ENCODE measurements at regions not wholly inside any gene's neighbourhood (a gene's known extent, or its start where the extent isn't known, plus 50 kb on each side); places are given as distances from the start of the nearest gene placed in this dataset.

DNA sequence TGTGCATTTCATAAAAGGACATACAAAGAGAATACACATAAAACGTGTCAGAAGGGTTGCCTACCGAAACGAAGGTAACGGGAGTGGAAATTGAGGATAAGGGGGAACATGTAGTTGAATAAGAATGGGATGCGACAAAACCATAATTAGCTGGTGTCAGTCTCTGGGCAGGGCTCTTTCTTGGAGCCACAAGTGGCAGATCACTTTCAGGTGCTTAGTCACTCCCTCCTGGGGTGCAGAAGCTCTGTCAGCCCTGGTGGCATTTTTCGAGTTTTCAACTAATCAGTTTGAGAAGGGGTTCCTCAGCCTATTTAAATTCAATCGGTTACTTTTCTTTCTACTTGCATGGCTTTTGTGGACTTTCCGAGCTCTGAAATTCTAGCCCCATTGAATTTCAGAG, 133.9 kb upstream of the IGSF21 start:
- TF ChIP-seq MYC (IDR thresholded peaks at IDR 0.05; ENCODE audit: low read depth, low read length), result no peak
- TF ChIP-seq, protein P1, sequence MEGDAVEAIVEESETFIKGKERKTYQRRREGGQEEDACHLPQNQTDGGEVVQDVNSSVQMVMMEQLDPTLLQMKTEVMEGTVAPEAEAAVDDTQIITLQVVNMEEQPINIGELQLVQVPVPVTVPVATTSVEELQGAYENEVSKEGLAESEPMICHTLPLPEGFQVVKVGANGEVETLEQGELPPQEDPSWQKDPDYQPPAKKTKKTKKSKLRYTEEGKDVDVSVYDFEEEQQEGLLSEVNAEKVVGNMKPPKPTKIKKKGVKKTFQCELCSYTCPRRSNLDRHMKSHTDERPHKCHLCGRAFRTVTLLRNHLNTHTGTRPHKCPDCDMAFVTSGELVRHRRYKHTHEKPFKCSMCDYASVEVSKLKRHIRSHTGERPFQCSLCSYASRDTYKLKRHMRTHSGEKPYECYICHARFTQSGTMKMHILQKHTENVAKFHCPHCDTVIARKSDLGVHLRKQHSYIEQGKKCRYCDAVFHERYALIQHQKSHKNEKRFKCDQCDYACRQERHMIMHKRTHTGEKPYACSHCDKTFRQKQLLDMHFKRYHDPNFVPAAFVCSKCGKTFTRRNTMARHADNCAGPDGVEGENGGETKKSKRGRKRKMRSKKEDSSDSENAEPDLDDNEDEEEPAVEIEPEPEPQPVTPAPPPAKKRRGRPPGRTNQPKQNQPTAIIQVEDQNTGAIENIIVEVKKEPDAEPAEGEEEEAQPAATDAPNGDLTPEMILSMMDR (IDR thresholded peaks at IDR 0.05; ENCODE audit: low read depth, low read length), result no peak
- TF ChIP-seq POLR2A (IDR thresholded peaks at IDR 0.05; ENCODE audit: extremely low read depth, insufficient read length), result no peak
- TF ChIP-seq, protein P2, sequence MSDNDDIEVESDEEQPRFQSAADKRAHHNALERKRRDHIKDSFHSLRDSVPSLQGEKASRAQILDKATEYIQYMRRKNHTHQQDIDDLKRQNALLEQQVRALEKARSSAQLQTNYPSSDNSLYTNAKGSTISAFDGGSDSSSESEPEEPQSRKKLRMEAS (IDR thresholded peaks at IDR 0.05; ENCODE audit: low read depth, low read length), result no peak
- H3K4me3 ChIP-seq (ENCODE audit: low read depth, low read length), result no peak overlapping the region
- no peak for DNase-seq (ENCODE audit: low read depth)

DNA sequence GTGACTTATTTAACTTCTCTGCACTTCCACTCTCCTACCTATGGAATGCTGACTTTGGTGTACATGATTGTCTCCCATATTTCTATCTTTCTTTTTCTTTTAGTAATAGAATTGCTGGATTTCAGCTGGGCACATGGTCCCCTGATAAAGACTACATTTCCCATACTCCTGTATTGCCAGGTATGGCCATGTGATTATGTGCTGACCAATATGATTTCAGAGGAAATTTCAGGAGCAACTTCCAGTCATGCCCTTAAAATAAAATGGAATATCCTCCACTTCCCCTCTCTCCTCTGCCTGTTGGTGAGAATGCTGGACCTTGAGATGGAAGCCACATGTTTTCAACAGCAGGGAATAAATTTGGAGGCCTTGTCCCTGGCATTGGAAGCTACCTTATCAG, 130.7 kb upstream of the IGSF21 start:
- no peak for DNase-seq (ENCODE audit: low read depth)
- TF ChIP-seq, protein P1 (IDR thresholded peaks at IDR 0.05; ENCODE audit: low read depth, low read length), result no peak
- TF ChIP-seq, protein P2 (IDR thresholded peaks at IDR 0.05; ENCODE audit: low read depth, low read length), result no peak
- TF ChIP-seq MYC (IDR thresholded peaks at IDR 0.05; ENCODE audit: low read depth, low read length) (no peak), POLR2A (IDR thresholded peaks at IDR 0.05; ENCODE audit: extremely low read depth, insufficient read length) (no peak)

DNA sequence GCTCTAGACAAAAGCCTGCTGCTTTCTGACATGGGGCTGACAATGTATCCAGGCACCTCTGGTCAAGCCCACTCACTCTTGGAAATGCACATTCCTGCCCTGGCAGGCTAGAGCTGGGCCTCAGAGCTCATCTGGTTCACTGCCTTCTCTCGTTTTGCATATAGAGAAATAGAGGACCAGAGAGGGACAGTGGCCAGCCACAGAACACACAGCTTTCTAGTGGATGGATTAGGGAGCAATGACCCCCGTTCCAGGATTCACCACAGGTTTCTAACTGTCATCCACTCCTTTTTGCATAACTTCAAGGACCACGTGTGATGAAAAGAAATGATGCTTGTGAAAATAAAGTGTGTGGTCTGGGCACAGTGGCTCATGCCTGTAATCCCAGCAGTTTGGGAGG, 129.6 kb upstream of the IGSF21 start:
- no peak overlapping the region for H3K4me3 ChIP-seq (ENCODE audit: low read depth, low read length)
- DNase-seq (ENCODE audit: low read depth), result no peak
- TF ChIP-seq POLR2A (IDR thresholded peaks at IDR 0.05; ENCODE audit: extremely low read depth, insufficient read length) (no peak), MYC (IDR thresholded peaks at IDR 0.05; ENCODE audit: low read depth, low read length) (no peak)
- TF ChIP-seq, protein P2 (IDR thresholded peaks at IDR 0.05; ENCODE audit: low read depth, low read length), result no peak
- TF ChIP-seq, protein P1 (IDR thresholded peaks at IDR 0.05; ENCODE audit: low read depth, low read length), result no peak

More for the DNA sequence above, 130.7 kb upstream of the IGSF21 start:
- H3K4me3 ChIP-seq (ENCODE audit: low read depth, low read length), result no peak overlapping the region

DNA sequence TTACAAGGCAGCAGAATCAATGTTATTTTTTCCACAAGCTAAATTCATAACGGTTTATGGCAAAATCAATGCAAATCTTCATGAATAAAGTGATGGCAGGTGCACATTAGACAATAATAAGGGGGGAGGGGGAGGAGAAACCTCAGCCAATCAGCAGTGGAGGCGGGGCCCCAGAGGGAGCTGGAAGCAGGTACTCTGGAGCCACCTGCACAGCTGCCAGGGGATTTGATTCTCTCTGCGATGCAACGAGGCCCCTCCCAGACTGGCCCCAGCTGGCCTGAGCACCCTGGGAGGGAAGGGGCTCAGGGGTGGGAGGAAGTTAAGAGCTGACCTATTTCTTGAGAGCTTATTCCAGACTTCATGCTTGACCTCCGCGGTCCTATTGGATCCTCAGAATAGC, 127.8 kb upstream of the IGSF21 start:
- DNase-seq (ENCODE audit: low read depth), result no peak
- TF ChIP-seq, protein P1 (IDR thresholded peaks at IDR 0.05; ENCODE audit: low read depth, low read length), result no peak
- no peak for TF ChIP-seq POLR2A (IDR thresholded peaks at IDR 0.05; ENCODE audit: extremely low read depth, insufficient read length)
- TF ChIP-seq MYC (IDR thresholded peaks at IDR 0.05; ENCODE audit: low read depth, low read length), result no peak
- TF ChIP-seq, protein P2 (IDR thresholded peaks at IDR 0.05; ENCODE audit: low read depth, low read length), result no peak
- no peak overlapping the region for H3K4me3 ChIP-seq (ENCODE audit: low read depth, low read length)

DNA sequence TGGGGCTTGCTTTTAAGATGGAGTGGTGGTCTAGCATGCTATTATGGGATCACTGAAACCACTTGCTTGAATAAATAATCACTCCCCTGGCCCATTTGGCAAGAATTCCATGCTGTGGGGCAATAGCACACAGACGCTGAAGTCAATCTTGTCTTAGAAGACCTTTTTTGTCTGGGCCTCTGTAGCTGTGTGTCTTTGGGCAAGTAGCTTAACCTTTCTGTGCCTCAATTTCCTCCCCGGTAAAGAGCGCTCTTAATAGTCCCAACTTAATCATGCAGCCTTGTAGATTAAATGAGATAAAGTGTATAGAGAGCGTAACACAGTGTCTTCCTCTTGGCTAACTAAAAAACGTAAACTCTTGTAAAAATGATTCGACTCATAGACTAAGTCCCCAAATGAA, 125.4 kb upstream of the IGSF21 start:
- no peak for DNase-seq (ENCODE audit: low read depth)
- TF ChIP-seq POLR2A (IDR thresholded peaks at IDR 0.05; ENCODE audit: extremely low read depth, insufficient read length), result no peak
- no peak for TF ChIP-seq MYC (IDR thresholded peaks at IDR 0.05; ENCODE audit: low read depth, low read length)
- TF ChIP-seq, protein P2 (IDR thresholded peaks at IDR 0.05; ENCODE audit: low read depth, low read length), result no peak
- TF ChIP-seq, protein P1 (IDR thresholded peaks at IDR 0.05; ENCODE audit: low read depth, low read length), result no peak
- no peak overlapping the region for H3K4me3 ChIP-seq (ENCODE audit: low read depth, low read length)

DNA sequence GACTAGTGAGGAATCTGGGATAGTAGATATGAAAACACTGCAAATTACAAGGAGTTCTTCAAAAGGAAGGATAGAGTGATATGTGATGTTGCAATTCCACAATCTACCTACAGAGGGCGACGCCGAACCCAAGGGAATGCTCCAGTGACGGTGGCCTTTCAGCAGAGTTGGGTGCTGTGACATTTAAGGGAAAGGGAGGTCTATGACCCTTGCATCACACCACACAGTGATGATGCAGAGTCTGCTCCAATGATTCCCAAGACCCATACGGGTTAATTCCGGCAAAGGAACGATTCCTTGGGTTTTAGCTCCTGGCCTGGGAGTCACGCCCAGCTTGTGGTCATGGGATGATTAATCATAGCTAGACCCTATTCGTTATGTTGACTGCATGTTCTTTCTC, 123.0 kb upstream of the IGSF21 start:
- DNase-seq (ENCODE audit: low read depth), result peak; percentile 48
- TF ChIP-seq, protein P1 (IDR thresholded peaks at IDR 0.05; ENCODE audit: low read depth, low read length), result peak; percentile 71
- no peak for TF ChIP-seq MYC (IDR thresholded peaks at IDR 0.05; ENCODE audit: low read depth, low read length)
- no peak overlapping the region for H3K4me3 ChIP-seq (ENCODE audit: low read depth, low read length)
